Dendritic cell treated with granulocyte-macrophage colony-stimulating factor and Interleukin-4, amounts not matched to agents 40 ng/mL and 50 ng/mL, for 4 days (primary cell): ENCODE measurements at regions not wholly inside any gene's neighbourhood (a gene's known extent, or its start where the extent isn't known, plus 50 kb on each side); places are given as distances from the start of the nearest gene placed in this dataset.

Experiments
- H3K27ac Mint-ChIP-seq: one replicate; pipeline ENCODE4 v1.8.0; 2022; ENCODE audit warnings: mild to moderate bottlenecking, mixed read lengths
- H3K27me3 Mint-ChIP-seq: one replicate; pipeline ENCODE4 v1.8.0; 2022; ENCODE audit warnings: mild to moderate bottlenecking, mixed read lengths
- H3K36me3 Mint-ChIP-seq: one replicate; pipeline ENCODE4 v1.8.0; 2022; ENCODE audit warnings: low read depth, mixed read lengths
- H3K4me1 Mint-ChIP-seq: one replicate; pipeline ENCODE4 v1.8.0; 2022; ENCODE audit warnings: low read depth, mixed read lengths
- H3K4me3 Mint-ChIP-seq: one replicate; pipeline ENCODE4 v1.8.0; 2022; ENCODE audit warnings: mild to moderate bottlenecking, moderate library complexity, mixed read lengths
- H3K9me3 Mint-ChIP-seq: one replicate; pipeline ENCODE4 v1.8.0; 2022; ENCODE audit warnings: mixed read lengths
- intact Hi-C: fragments of 100-400 bp; cut with micrococcal nuclease; formaldehyde crosslinking; loops from one replicate; pipeline ENCODE4 v1.15.0; 2022

GRCh38 chr14:98292191-98292590 lies 979.8 kb downstream of the BCL11B start:
- no peaks in the 10 kb centered on the region for H3K4me1 Mint-ChIP-seq
- no peaks in the 10 kb centered on the region for H3K36me3 Mint-ChIP-seq
- intact Hi-C loops, result no loop called here
- H3K9me3 Mint-ChIP-seq, result peaks cover 23% of the 10 kb centered on the region
- no peaks in the 10 kb centered on the region for H3K27me3 Mint-ChIP-seq
- no peak overlapping the region for H3K27ac Mint-ChIP-seq
- no peak overlapping the region for H3K4me3 Mint-ChIP-seq

- intact Hi-C loops, result no loop called here
- H3K27ac Mint-ChIP-seq, result no peak overlapping the region
- no peaks in the 10 kb centered on the region for H3K36me3 Mint-ChIP-seq
- peaks cover 18% of the 10 kb centered on the region for H3K9me3 Mint-ChIP-seq
- H3K4me3 Mint-ChIP-seq, result no peak overlapping the region
- H3K27me3 Mint-ChIP-seq, result no peaks in the 10 kb centered on the region
- H3K4me1 Mint-ChIP-seq, result no peaks in the 10 kb centered on the region
Observed at GRCh38 chr14:98293576-98293975, 978.4 kb downstream of the BCL11B start.

GRCh38 chr14:98296895-98297294 lies 975.1 kb downstream of the BCL11B start:
- Mint-ChIP-seq H3K4me1 (no peaks in the 10 kb centered on the region), H3K4me3 (no peak overlapping the region), H3K27ac (no peak overlapping the region), H3K9me3 (no peaks in the 10 kb centered on the region), H3K27me3 (no peaks in the 10 kb centered on the region), H3K36me3 (no peaks in the 10 kb centered on the region)
- intact Hi-C loops, result no loop called here

GRCh38 chr14:98297567-98297966 lies 974.4 kb downstream of the BCL11B start:
- Mint-ChIP-seq H3K9me3 (no peaks in the 10 kb centered on the region), H3K4me1 (no peaks in the 10 kb centered on the region), H3K4me3 (no peak overlapping the region), H3K36me3 (no peaks in the 10 kb centered on the region), H3K27me3 (no peaks in the 10 kb centered on the region), H3K27ac (no peak overlapping the region)
- intact Hi-C loops, result no loop called here

- no peak overlapping the region for H3K27ac Mint-ChIP-seq
- no peaks in the 10 kb centered on the region for H3K36me3 Mint-ChIP-seq
- intact Hi-C loops, result no loop called here
- no peaks in the 10 kb centered on the region for H3K4me1 Mint-ChIP-seq
- no peaks in the 10 kb centered on the region for H3K9me3 Mint-ChIP-seq
- H3K4me3 Mint-ChIP-seq, result no peak overlapping the region
- no peaks in the 10 kb centered on the region for H3K27me3 Mint-ChIP-seq
Observed at GRCh38 chr14:98298481-98299244, 973.3 kb downstream of the BCL11B start.

GRCh38 chr14:98301681-98302080 lies 970.3 kb downstream of the BCL11B start:
- Mint-ChIP-seq H3K4me3 (no peak overlapping the region), H3K27ac (no peak overlapping the region), H3K36me3 (no peaks in the 10 kb centered on the region), H3K4me1 (no peaks in the 10 kb centered on the region), H3K9me3 (no peaks in the 10 kb centered on the region), H3K27me3 (no peaks in the 10 kb centered on the region)
- intact Hi-C loops, result no loop called here

- intact Hi-C loops, result no loop called here
- no peaks in the 10 kb centered on the region for H3K9me3 Mint-ChIP-seq
- H3K36me3 Mint-ChIP-seq, result no peaks in the 10 kb centered on the region
- H3K4me3 Mint-ChIP-seq, result no peak overlapping the region
- H3K4me1 Mint-ChIP-seq, result no peaks in the 10 kb centered on the region
- no peaks in the 10 kb centered on the region for H3K27me3 Mint-ChIP-seq
- no peak overlapping the region for H3K27ac Mint-ChIP-seq
Observed at GRCh38 chr14:98304574-98304973, 967.4 kb downstream of the BCL11B start.

GRCh38 chr14:98309591-98309990 lies 962.4 kb downstream of the BCL11B start:
- H3K27me3 Mint-ChIP-seq, result no peaks in the 10 kb centered on the region
- H3K36me3 Mint-ChIP-seq, result no peaks in the 10 kb centered on the region
- intact Hi-C loops, result no loop called here
- no peak overlapping the region for H3K4me3 Mint-ChIP-seq
- H3K4me1 Mint-ChIP-seq, result no peaks in the 10 kb centered on the region
- no peak overlapping the region for H3K27ac Mint-ChIP-seq
- H3K9me3 Mint-ChIP-seq, result peaks cover 9% of the 10 kb centered on the region

GRCh38 chr14:98312006-98312405 lies 960.0 kb downstream of the BCL11B start:
- Mint-ChIP-seq H3K27me3 (no peaks in the 10 kb centered on the region), H3K4me3 (no peak overlapping the region), H3K36me3 (no peaks in the 10 kb centered on the region), H3K9me3 (peaks cover 9% of the 10 kb centered on the region), H3K4me1 (no peaks in the 10 kb centered on the region), H3K27ac (no peak overlapping the region)
- intact Hi-C loops, result no loop called here

GRCh38 chr14:98321841-98322240 lies 950.2 kb downstream of the BCL11B start:
- no peak overlapping the region for H3K27ac Mint-ChIP-seq
- H3K27me3 Mint-ChIP-seq, result no peaks in the 10 kb centered on the region
- H3K36me3 Mint-ChIP-seq, result no peaks in the 10 kb centered on the region
- peaks cover 54% of the 10 kb centered on the region for H3K9me3 Mint-ChIP-seq
- intact Hi-C loops, result no loop called here
- no peaks in the 10 kb centered on the region for H3K4me1 Mint-ChIP-seq
- no peak overlapping the region for H3K4me3 Mint-ChIP-seq

- H3K27me3 Mint-ChIP-seq, result no peaks in the 10 kb centered on the region
- no peak overlapping the region for H3K4me3 Mint-ChIP-seq
- H3K27ac Mint-ChIP-seq, result no peak overlapping the region
- intact Hi-C loops, result no loop called here
- H3K36me3 Mint-ChIP-seq, result no peaks in the 10 kb centered on the region
- H3K4me1 Mint-ChIP-seq, result no peaks in the 10 kb centered on the region
- H3K9me3 Mint-ChIP-seq, result peaks cover 52% of the 10 kb centered on the region
Observed at GRCh38 chr14:98323836-98324235, 948.2 kb downstream of the BCL11B start.

- intact Hi-C loops, result no loop called here
- H3K27me3 Mint-ChIP-seq, result no peaks in the 10 kb centered on the region
- H3K36me3 Mint-ChIP-seq, result no peaks in the 10 kb centered on the region
- no peaks in the 10 kb centered on the region for H3K4me1 Mint-ChIP-seq
- H3K9me3 Mint-ChIP-seq, result peaks cover 48% of the 10 kb centered on the region
- H3K4me3 Mint-ChIP-seq, result no peak overlapping the region
- no peak overlapping the region for H3K27ac Mint-ChIP-seq
Observed at GRCh38 chr14:98325761-98326160, 946.2 kb downstream of the BCL11B start.

- Mint-ChIP-seq H3K4me1 (no peaks in the 10 kb centered on the region), H3K9me3 (peaks cover 23% of the 10 kb centered on the region), H3K27me3 (no peaks in the 10 kb centered on the region), H3K27ac (no peak overlapping the region), H3K36me3 (no peaks in the 10 kb centered on the region), H3K4me3 (no peak overlapping the region)
- intact Hi-C loops, result no loop called here
Observed at GRCh38 chr14:98328496-98328895, 943.5 kb downstream of the BCL11B start.

- Mint-ChIP-seq H3K27me3 (no peaks in the 10 kb centered on the region), H3K4me1 (no peaks in the 10 kb centered on the region), H3K4me3 (no peak overlapping the region), H3K36me3 (no peaks in the 10 kb centered on the region), H3K9me3 (peaks cover 16% of the 10 kb centered on the region), H3K27ac (no peak overlapping the region)
- intact Hi-C loops, result no loop called here
Observed at GRCh38 chr14:98334186-98334585, 937.8 kb downstream of the BCL11B start.

- Mint-ChIP-seq H3K27me3 (no peaks in the 10 kb centered on the region), H3K4me3 (no peak overlapping the region), H3K9me3 (peaks cover 37% of the 10 kb centered on the region), H3K4me1 (no peaks in the 10 kb centered on the region), H3K36me3 (no peaks in the 10 kb centered on the region), H3K27ac (no peak overlapping the region)
- intact Hi-C loops, result no loop called here
Observed at GRCh38 chr14:98341211-98341610, 930.8 kb downstream of the BCL11B start.
